ENCODE measurements at regions not wholly inside any gene's neighbourhood (a gene's known extent, or its start where the extent isn't known, plus 50 kb on each side); places are given as distances from the start of the nearest gene placed in this dataset.

DNA sequence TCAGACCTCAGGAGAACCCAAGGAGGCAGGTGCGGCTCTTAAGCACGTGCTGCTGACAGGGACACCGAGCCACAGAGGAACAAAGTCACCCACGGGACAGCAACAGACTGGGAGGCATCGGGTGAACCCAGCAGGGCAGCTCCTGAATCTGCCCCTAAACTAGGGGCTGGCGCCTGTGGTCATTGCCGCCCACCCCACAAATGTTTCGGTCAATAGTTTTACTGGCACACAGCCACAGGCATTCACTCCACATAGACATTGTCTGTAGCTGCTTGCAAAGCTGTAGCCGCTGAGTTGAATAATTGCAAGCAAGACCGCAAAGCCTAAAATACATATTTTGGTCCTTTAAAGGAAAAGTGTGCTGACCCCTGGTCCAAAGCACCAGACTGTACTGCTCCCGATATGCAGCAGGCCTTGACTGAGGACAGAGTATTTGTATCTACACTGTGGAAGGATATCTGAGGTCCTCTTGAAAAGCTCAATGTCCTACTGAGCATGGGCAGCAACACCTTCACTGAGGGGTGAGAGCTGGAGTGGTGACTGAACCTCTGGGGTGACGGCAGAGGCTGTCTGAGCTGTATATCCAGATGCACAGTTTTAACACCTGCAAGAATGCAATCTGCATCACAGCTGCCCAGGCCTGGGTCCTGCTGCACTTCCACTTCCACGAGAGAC is 310.3 kb downstream of the THBS2 start:
- POLR2A ChIA-PET: no interaction called here
- DNase-seq (ENCODE audit: extremely low spot score): no peak
- TF ChIP-seq, protein P1, sequence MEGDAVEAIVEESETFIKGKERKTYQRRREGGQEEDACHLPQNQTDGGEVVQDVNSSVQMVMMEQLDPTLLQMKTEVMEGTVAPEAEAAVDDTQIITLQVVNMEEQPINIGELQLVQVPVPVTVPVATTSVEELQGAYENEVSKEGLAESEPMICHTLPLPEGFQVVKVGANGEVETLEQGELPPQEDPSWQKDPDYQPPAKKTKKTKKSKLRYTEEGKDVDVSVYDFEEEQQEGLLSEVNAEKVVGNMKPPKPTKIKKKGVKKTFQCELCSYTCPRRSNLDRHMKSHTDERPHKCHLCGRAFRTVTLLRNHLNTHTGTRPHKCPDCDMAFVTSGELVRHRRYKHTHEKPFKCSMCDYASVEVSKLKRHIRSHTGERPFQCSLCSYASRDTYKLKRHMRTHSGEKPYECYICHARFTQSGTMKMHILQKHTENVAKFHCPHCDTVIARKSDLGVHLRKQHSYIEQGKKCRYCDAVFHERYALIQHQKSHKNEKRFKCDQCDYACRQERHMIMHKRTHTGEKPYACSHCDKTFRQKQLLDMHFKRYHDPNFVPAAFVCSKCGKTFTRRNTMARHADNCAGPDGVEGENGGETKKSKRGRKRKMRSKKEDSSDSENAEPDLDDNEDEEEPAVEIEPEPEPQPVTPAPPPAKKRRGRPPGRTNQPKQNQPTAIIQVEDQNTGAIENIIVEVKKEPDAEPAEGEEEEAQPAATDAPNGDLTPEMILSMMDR (IDR thresholded peaks at IDR 0.05; ENCODE audit: control extremely low read depth, extremely low read depth, low read depth, missing control alignments): no peak
- CTCF ChIA-PET: no interaction called here

DNA sequence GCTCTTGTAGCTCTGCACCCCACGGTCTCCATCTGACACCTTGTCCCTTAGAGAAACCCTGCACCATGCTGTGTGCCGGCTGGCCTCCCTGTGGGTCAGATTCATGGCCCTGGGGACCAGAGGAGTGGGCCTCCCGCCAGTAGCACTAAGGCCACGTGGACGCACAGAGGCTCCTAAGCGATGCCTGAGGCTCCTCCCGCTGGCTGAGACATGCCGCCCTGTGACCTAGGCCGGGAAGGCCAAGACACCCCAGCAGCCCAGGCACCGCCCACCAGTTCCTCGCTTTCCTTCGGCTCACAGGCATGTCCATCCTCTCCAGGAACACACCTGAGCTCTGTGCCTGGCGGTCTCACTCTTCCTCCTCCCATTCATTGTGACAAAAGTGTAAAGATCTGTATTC is 311.0 kb downstream of the THBS2 start:
- TF ChIP-seq, protein P1 (IDR thresholded peaks at IDR 0.05; ENCODE audit: control extremely low read depth, extremely low read depth, low read depth, missing control alignments): no peak
- CTCF ChIA-PET: no interaction called here
- POLR2A ChIA-PET: no interaction called here
- no peak for DNase-seq (ENCODE audit: extremely low spot score)

DNA sequence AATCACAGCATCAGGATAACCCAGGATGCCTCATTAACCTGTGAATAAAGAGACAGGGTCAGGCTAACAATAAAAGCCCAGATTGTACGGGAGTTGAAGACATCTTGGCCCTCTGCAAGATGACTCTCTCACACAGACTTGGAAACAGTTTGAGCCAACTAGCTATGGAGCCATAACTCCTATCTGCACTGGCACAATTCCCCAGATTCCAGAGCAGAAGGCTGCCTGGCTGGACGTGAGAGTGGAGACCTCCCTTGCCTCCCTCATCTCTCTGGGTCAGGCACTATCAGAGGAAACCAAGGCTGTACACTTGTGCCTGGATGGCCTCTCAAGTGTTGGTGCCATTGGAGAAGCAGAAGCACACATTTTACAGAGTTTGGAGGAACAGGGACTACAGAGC is 312.6 kb downstream of the THBS2 start:
- ChIA-PET CTCF (no interaction called here), POLR2A (no interaction called here)
- no peak for DNase-seq (ENCODE audit: extremely low spot score)
- TF ChIP-seq, protein P1 (IDR thresholded peaks at IDR 0.05; ENCODE audit: control extremely low read depth, extremely low read depth, low read depth, missing control alignments): no peak

DNA sequence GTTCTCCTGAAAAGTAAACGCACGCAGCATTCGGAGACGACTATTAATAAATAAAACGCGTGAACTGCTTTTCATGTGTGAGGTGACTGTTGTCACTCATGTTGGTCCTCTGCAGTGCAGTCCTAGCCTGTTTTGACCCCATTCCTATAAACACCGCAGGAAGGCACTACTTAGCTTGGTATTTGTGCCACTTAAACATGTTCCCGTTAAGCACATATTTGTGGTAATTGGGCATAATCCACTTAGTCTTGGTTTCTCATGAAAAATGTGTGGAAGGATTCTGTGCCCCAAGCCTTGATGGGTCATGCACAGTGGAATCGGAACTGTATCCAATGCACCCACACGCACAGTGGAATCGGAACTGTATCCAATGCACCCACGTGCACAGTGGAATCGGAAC is 313.9 kb downstream of the THBS2 start:
- DNase-seq (ENCODE audit: extremely low spot score): no peak
- ChIA-PET CTCF (no interaction called here), POLR2A (no interaction called here)
- TF ChIP-seq, protein P1 (IDR thresholded peaks at IDR 0.05; ENCODE audit: control extremely low read depth, extremely low read depth, low read depth, missing control alignments): no peak

DNA sequence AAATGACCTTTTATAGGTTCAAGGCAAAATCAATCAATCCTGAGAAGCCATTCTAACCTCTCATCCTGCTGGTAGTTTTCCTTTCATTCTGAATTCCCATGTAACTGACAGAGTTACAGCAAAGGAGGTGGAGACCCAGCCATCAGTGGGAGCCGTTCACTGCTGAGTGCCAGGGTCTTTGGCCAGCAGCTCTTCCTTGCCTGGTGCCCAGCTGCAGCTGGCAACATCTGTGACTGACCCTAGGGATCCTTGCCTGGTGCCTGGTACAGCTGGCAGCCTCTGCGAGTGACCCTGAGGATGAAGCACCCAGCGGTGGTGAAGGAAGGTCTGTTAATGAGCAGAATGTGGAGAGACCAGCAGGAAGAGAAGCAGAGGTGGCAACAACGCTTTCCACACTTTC is 314.6 kb downstream of the THBS2 start:
- no peak for DNase-seq (ENCODE audit: extremely low spot score)
- TF ChIP-seq, protein P1 (IDR thresholded peaks at IDR 0.05; ENCODE audit: control extremely low read depth, extremely low read depth, low read depth, missing control alignments): no peak
- POLR2A ChIA-PET: no interaction called here
- CTCF ChIA-PET: no interaction called here

DNA sequence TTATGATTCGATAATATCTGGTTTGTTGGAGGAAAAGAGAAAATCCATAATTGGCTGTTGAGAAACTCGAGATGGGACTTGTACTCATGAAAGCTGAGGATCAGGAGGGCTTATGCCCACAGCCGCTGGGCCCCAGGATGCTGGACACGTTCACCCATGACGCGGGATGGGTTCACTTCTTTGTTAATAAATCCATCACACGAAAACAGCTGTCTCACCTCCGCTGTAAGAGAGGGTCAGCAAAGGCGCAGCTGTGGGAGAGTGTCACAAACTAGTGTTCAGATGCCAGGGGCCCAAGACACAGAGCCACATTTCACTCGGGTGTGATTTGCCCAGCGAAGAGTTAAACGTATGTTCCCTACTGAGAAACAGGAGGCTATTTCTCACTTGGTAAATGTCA is 315.1 kb downstream of the THBS2 start:
- TF ChIP-seq, protein P1 (IDR thresholded peaks at IDR 0.05; ENCODE audit: control extremely low read depth, extremely low read depth, low read depth, missing control alignments): no peak
- CTCF ChIA-PET: no interaction called here
- POLR2A ChIA-PET: no interaction called here

DNA sequence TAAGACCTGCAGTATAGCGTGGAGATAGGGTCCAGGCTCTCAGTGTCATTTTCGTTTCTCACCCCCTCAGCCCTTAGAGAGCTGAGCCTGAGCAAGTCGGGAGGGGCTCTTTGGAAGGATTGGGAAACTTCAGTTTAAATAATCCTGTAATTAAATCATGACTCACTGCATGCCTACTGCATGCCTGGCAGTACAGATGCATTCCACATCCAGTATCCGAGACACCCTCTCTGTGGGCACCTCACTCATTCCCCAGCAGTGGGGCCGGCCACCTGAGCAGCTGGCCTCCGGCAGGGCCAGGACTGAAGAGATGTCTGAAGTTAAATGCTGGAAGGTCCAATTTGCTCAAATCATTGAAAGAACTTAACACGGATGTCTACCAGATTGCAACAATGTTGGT is 316.6 kb downstream of the THBS2 start:
- ChIA-PET CTCF (no interaction called here), POLR2A (no interaction called here)
- DNase-seq (ENCODE audit: extremely low spot score): no peak
- TF ChIP-seq, protein P1 (IDR thresholded peaks at IDR 0.05; ENCODE audit: control extremely low read depth, extremely low read depth, low read depth, missing control alignments): no peak

More for the DNA sequence above, 315.1 kb downstream of the THBS2 start:
- no peak for DNase-seq (ENCODE audit: extremely low spot score)

All from GM10248 (cell line).